GM13976 (cell line): ENCODE measurements at regions not wholly inside any gene's neighbourhood (a gene's known extent, or its start where the extent isn't known, plus 50 kb on each side); places are given as distances from the start of the nearest gene placed in this dataset.

Experiments
- DNase-seq: peaks from one replicate; pipeline ENCODE4 v3.0.0; 2012; ENCODE audit warnings: low spot score
- CTCF ChIP-seq: IDR thresholded peaks from 2 replicates; pipeline ENCODE4 v1.5.1; 2012; ENCODE audit warnings: borderline replicate concordance, mild to moderate bottlenecking; ENCODE audit not compliant: insufficient read depth; ENCODE audit errors: extremely low read depth, missing control alignments, control extremely low read depth
- in situ Hi-C: fragments of 300-500 bp; cut with MboI; formaldehyde crosslinking; loops from one replicate; pipeline ENCODE4 v1.12.0; 2022; ENCODE audit warnings: low sequenced_read_pairs, mixed read lengths, inconsistent platforms; ENCODE audit not compliant: unreplicated experiment

- in situ Hi-C loops = no loop called here
- TF ChIP-seq CTCF = no peak
- no peak for DNase-seq
Measured at GRCh38 chr6:144411531-144412165, 126.5 kb downstream of the UTRN start.

GRCh38 chr6:144413418-144413817, 128.3 kb downstream of the UTRN start:
- TF ChIP-seq CTCF = no peak
- in situ Hi-C loops = no loop called here
- DNase-seq = no peak

DNA sequence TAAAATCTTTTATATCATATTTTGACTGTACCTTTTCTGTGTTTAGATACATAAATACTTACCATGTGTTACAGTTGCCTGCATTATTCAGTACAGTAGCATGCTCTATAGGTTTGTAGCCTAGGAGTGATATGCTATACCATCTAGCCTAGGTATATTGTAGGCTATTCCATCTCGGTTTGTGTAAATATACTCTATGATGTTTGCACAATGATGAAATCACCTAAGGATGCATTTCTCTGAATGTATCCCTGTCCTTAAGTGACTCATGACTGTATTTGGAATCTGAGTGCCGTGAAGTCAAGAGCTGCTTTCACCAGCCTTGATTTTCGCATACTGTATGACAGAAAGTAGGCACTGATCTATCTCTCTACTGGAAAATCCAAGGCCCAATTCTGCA, 129.9 kb downstream of the UTRN start:
- DNase-seq = no peak

GRCh38 chr6:144415835-144416237, 130.7 kb downstream of the UTRN start:
- DNase-seq = no peak
- in situ Hi-C loops = no loop called here
- TF ChIP-seq CTCF = no peak

More for the DNA sequence above, 129.9 kb downstream of the UTRN start:
- TF ChIP-seq CTCF = no peak
- in situ Hi-C loops = no loop called here

- no peak for DNase-seq
- no peak for TF ChIP-seq CTCF
- in situ Hi-C loops = no loop called here
Measured at GRCh38 chr6:144416244-144416643, 131.1 kb downstream of the UTRN start.

DNA sequence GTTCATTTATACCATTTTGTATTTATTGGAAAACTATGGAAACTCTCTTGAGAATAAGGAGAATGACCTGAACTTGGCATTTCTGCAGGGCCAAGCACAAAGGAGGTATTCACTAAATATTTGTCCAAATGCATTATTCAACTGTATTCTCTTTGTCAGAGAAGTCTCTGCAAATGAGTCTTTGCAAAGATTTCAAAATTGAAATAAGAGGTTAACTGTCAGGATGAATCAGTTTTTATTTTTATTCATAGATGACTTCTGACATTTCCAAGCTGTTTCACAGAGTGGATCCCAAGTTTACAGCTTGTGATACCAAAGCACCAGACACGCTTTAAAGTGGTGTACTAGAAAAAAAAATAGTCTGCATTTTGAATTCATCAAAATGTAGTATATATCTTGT, 131.6 kb downstream of the UTRN start:
- in situ Hi-C loops = no loop called here
- DNase-seq = no peak
- no peak for TF ChIP-seq CTCF
